NCI-H1694 (cell line): ENCODE measurements at regions not wholly inside any gene's neighbourhood (a gene's known extent, or its start where the extent isn't known, plus 50 kb on each side); places are given as distances from the start of the nearest gene placed in this dataset.
A peak's percentile ranks its signal among the peaks of the same experiment; 100 is the strongest.

ENCODE experiments used
- DNase-seq: peaks from one replicate; lab custom pipeline; 2025; lab: John Stamatoyannopoulos, UW

DNA sequence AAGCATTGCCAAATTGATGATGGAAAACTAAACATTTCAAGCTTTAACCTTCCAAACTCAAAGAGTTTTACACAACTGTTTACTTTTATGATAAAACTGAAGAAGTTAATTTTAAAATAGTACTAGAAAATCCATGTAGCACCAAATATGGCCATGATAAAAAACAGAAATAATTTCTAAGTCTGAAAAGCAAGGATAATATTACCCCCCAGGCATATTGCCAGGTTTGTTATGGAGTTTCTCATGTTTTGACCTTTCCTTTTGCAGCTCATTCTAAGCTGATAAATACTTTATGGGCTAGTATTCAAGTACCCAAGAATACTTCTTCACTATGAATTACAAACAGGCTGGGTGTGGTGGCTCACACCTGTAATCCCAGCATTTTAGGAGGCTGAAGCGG, 209.9 kb upstream of the ZFP64 start:
- no peak for DNase-seq

GRCh38 chr20:52399352-52399751, 207.8 kb upstream of the ZFP64 start:
- DNase-seq: no peak

GRCh38 chr20:52389606-52390005, 198.0 kb upstream of the ZFP64 start:
- DNase-seq: no peak

- DNase-seq: no peak
Observed at GRCh38 chr20:52383995-52384621, 192.5 kb upstream of the ZFP64 start.

- no peak for DNase-seq
Observed at GRCh38 chr20:52382933-52383332, 191.4 kb upstream of the ZFP64 start.

GRCh38 chr20:52379723-52380336, 188.3 kb upstream of the ZFP64 start:
- DNase-seq: peak; percentile 12

- DNase-seq: no peak
Observed at GRCh38 chr20:52372169-52372568, 180.6 kb upstream of the ZFP64 start.

DNA sequence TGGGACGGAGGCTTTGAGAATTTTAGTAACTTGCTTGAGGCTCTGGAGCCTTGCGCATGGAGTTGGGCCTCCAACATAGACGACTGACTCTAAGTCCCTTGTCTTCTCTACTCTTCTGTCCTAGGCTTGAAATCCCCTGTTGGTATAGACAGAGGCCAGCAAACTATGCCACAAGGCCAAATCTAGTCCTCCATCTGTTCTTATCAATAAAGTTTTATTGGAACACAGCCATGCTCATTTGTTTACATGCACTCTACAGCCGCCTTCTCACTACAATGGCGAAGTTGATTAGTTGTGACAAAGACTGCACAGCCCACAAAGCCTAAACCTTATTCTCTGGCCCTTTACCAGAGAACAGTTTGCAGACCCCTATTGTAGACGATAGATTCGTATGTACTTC, 174.1 kb upstream of the ZFP64 start:
- no peak for DNase-seq

DNA sequence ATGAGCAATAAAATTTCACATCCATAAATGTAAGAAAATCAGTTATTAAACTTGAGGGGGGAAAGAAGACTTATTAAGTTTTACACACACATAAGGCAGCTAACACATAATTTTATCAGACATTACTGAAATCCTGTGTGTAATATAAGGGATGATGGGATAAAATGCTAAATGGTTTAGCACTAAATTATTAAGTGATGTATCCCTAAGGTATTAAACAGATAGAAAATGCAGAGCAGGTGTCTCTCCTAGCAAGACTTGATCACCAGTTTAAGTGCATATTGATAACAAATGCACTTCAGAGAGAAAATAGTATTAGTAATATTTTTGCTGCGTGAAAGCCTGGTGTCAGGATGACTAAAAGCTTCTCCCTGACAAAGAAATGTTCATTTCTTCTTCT, 172.8 kb upstream of the ZFP64 start:
- no peak for DNase-seq

DNA sequence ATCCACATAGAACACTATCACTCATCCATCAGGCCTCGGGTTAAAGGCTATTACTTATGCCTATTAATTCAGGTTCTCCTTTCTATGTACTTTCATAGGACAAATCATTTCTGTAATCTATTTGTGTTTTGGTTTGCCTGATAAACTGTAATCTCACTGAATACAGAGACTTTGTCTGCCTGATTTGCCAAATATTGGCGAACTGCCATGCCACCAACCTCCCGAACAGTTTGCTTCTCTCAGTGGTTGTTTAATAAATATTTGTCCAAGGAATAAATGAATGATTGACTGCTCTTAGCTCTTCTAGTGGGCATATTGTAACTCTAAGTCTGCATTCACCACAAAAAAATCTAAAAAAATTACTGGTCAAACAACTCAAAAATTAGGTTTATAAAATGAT, 170.1 kb upstream of the ZFP64 start:
- no peak for DNase-seq

DNA sequence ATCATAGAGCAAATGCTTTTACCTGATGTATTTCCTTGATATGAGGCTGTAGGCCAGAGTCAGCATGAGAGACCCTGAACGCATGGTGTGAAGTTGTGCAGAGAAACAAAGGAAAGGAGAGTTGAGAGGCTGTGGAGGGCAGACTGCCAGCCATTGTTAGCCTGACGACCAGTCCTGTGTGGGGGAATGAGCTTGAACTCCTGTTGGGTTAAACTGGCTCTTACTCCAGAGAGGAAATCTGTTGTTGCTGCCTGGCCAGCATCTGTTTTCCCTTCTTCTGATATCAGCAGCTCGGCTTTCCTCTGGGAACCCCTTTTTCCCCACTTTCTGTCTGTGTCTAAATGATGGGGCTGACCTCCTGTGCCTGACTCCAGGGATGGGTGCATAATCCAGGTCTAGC, 158.2 kb upstream of the ZFP64 start:
- DNase-seq: no peak

DNA sequence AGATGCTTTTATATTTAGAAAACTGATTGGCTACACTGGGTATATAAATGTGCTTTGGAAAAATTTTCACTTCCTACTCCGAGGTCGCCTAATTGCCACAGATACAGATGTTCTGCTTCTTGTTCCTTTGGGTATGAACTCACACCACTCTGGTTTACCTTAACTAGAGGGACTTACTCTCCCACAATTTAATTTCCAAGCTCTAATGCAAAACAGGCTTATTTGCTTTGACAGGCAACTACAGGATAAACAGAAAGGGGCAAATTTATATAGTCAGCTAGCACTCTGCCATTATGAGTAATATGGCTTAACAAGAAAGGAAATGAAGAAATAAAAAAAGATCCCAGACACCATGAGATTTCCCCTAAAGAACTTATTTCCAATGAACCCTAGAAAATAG, 156.9 kb upstream of the ZFP64 start:
- no peak for DNase-seq

DNA sequence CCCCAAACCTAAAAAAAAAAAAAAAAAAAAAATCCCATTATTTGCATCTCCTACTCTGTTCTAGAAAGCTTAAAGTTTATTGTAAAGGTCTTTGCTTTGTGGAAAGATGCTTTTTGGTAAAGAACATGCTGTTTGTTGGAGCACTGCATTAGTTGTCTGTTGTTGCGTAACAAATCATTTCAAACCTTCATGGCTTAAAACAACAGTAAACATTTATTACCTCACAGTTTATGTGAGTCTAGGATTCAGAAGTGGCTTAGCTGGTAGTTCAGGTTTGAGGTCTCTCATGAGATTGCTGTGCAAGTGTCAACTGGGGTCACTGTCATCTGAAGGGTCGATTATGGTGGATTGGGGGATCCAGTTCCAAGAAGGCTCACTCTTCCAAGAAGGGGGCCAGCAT, 155.2 kb upstream of the ZFP64 start:
- no peak for DNase-seq

GRCh38 chr20:52342913-52343312, 151.3 kb upstream of the ZFP64 start:
- no peak for DNase-seq

GRCh38 chr20:52340036-52340634, 148.6 kb upstream of the ZFP64 start:
- DNase-seq: no peak

DNA sequence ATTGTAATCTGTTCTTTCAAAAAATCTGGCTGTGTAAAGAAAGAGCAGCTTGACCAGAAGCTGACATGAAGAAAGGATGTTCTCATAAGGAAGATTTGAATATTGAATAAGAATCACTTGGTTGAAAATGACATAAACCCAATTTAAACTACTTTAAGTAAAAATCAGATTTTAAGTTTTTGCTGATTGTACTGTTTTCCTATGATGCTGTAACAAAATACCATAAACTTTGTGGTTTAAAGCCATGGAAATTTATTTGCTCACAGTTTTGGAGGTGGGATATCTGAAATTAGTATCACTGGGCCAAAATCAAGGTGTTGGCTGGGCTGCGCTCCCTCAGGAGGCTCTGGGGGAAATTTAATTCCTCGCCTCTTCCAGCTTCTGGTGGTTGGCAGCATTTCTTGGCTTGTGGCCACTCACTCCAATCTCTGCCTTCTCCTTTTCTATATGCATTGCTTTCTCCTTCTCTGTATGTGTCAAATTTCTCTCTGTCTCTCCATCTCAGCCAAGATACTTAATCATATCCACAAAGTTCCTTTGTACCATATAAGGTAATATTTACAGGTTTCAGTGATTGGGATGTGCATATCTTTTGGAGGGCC, 141.2 kb upstream of the ZFP64 start:
- no peak for DNase-seq

DNA sequence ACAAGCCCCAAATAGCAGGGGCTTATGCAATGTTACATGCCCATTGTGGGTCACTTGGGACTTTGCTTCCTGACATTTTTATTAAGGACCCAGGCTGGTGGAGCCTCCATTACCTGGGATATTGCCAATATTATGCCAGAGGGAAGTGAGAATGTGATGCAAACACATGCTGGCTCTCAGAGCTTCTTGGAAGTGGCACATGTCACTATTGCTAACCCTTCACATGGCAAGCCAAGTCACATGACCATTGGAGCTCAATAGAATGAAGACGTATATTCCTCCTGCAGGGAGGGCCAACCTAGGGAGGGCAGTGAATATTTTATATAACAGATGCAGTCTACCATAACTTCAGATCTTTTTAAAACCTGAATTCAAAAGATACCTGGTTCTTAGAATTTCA, 140.7 kb upstream of the ZFP64 start:
- DNase-seq: no peak

DNA sequence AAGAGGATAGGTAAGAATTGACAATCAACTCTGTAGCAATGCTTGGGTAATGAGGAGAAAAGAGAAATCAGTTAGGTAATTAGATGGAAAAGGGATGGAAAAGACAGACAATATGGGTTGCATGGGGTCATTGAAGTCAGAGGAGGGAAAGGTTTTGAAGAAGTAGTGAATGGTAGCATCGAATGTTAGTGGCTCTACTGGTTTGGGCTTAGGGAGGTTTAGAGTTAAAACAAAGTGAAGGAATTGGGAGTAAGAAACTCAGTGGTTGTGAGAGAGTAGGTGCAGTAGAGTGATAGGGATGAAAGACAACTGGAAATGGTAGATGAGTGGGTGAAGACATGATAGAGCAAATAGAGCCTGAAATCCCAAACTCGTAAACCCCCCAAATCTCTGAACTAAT, 140.1 kb upstream of the ZFP64 start:
- DNase-seq: no peak

DNA sequence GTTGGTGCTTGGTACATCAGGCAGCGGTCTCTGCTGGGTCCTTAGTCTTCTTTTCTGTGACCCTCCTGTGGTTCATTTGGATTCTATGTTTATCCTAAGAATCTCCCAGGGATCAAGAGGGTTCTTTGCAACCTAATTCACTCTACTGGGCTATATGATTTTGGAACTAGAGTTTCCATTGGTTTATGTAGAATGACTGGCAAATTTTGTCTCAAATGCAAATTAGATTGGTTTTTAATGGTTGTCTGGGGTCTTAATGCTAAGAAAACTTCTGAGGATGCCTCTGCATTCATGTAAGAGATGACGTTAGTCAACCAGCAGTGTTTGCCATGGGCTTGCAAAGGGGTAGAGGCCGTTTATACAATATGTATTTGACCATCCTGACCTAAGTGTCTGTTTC, 129.8 kb upstream of the ZFP64 start:
- DNase-seq: no peak

DNA sequence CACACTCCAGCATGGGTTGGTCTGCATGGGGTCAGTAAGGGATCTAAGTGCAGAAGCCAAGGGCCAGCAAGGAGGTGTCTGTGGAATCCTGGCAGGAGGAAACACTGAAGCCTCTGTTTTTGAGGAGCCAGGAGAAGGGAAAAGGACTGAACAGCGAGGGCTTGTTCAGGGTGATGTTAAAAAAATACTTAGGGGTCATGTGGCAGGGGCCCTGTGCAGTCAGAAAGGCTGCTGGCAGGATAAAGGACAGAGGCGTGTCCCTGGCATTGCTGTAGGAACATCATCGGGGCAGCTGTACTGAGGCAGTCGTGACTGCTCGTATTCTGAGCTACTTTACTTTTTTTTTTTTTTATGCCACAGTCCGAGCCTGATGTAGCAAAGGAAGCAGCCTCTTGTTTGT, 127.1 kb upstream of the ZFP64 start:
- no peak for DNase-seq

DNA sequence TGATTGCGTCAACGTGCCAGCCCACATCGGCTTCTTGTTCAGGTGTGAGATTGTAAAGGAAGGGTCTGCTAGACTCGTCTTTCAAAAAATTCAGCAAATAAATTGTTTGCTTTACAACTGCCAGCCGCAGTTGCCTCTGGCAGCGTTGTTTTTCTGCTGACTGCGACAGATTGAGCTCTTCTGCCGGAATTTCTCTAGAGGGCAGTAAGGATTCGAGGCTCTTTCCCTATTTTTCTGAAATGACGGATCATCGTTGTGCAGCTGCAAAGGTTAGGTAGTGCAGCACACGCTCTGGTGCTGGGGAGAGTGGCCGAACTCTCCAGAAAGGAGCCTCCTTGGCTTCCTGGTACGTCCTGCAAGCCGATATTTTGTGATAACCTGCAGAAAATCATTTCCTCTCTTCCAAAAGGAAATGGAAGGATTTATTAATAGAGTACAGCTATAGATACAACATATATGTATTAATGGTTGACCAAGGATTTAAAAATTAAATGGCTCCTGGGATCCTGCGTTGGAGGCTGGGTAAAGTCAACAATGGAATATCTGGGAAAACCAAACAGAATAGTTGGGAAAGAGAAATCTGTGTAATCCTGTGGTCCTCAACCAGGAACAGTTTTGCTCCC, 121.9 kb upstream of the ZFP64 start:
- DNase-seq: peak; percentile 67

DNA sequence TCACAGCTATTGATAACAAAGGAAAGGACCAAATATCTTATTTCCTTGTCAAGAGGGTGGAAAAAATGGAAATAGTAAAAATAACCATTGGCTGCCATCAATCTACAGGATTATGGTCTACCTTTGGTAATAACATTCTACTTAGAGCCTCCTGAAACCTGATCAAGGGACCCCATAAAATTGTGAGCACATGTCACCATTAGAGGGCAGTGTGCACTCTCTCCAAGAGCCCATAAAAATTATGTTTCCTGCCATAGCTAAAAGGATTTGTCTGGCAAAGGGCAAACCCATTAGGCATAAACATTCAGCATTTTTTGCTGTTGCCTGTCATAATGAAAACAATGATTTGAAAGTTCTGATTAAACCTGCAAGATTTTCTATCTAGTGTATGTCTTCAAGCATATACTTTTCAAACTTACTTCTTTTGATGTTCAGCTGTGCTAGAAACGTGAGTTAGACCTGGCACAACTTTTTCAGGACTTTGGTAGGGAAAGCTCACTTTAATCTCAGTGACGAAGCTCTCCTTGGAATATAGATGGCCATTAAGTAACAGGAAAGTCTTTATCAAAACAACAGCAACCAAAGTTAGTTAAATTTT, 120.7 kb upstream of the ZFP64 start:
- peak; percentile 82 for DNase-seq
